ENCODE measurements at regions not wholly inside any gene's neighbourhood (a gene's known extent, or its start where the extent isn't known, plus 50 kb on each side); places are given as distances from the start of the nearest gene placed in this dataset.

- no peak for DNase-seq
These were observed 223.3 kb upstream of the KCNJ16 start for GRCh38 chr17:69851736-69852135.

DNA sequence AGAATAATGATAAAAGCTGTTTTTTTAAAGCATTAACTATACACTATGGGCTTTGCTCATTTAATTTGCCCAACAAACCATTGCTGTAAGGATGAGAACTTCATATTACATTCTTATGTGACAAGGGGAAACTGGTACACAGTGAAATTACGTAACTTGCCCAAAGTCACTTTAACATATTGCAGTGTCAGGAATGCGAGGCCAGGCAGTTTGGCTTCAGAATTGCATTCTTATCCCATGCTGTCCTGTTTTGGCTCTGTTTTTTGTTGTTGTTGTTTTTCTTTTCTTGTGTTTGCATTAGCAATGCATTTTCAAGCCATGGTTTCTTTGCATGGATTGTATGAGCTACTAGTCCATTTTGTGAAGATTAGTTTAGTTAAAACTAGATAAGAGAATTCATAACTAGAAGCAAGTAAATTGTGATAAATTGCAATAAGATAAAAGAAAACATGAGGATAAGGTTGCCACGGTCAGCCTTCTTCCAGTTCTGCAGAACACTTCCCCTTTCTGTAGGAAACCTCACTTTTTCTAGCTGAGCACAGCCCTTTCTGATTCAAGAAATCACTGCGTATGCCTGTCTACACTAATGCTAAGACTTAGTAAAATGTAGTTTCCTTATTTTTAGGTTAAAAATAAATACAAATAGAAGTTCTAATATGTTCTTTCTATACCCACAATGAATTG is 221.3 kb upstream of the KCNJ16 start:
- no peak for DNase-seq

DNA sequence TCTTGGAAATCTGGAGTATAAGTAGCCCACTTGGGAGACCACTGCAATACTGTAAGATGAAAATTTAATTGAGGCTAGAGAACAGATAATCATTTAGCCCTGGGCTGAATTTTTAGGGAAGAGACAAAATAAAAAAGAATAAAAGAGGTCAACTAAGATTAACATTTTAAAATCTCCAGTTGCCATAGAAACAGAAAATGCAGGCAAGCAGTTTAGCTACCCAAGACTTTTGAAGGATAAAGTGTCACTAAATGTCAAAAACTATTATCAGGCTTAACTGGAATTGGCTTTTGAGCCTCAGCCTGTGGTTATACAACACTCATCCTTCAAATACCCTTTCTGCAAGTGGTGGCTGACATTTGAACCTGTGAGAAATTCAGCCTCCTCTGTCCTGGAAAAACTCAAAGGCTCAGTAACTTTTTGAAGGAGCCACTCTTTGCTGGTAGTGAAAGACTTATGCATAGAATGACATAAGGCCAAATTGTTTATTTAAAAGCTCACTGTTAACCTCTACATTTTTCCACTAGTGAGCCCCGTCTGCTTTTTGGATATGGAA is 220.7 kb upstream of the KCNJ16 start:
- DNase-seq = no peak

- no peak for DNase-seq
These were observed 218.1 kb upstream of the KCNJ16 start for GRCh38 chr17:69856946-69857345.

- DNase-seq = no peak
These were observed 217.6 kb upstream of the KCNJ16 start for GRCh38 chr17:69857412-69857835.

GRCh38 chr17:69858460-69858859 is 216.6 kb upstream of the KCNJ16 start:
- no peak for DNase-seq

GRCh38 chr17:69860142-69860680 is 214.8 kb upstream of the KCNJ16 start:
- no peak for DNase-seq

GRCh38 chr17:69864462-69864861 is 210.6 kb upstream of the KCNJ16 start:
- DNase-seq = no peak

DNA sequence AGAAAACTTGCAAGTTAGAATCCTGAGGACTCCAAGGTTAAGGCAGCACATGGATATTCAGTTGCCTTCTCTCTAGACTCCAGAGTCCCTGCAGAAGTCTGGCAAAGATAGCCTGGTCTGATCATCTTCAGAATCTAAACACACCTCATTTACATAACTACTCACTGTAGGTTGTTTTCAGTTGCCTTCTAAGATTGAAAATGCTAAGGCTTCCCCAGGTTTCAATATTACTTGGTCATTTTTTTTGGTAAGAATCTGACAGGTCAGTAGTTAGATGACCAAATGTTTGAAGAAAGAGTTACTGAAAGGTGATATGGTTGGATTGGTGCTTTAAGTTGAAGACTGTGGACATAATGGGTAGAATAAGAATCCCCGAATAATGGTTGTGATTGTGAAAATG is 205.4 kb upstream of the KCNJ16 start:
- no peak for DNase-seq

GRCh38 chr17:69870091-69870530 is 204.9 kb upstream of the KCNJ16 start:
- no peak for DNase-seq

DNA sequence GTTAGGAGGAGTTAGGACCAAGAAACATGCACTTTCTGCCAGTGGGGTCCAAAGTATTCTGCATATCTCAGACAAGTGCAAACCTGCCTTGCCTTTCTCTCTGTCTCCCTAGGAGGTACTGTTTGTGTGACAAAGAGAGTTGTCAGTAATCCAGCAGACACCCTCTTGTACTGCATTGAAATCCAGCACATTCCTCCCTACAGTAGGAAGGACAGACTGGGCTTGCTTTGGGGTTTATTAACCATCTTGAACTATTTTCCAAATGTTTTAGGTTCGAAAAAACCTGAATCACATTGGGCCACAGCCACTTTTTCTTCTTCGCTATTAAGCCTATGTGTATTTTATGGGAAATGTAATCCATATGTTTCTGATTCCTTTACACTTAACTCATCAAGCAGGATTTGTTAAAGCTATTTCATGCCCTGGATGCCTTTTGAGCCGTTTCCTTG is 204.2 kb upstream of the KCNJ16 start:
- no peak for DNase-seq

GRCh38 chr17:69871318-69871717 is 203.7 kb upstream of the KCNJ16 start:
- DNase-seq = no peak

DNA sequence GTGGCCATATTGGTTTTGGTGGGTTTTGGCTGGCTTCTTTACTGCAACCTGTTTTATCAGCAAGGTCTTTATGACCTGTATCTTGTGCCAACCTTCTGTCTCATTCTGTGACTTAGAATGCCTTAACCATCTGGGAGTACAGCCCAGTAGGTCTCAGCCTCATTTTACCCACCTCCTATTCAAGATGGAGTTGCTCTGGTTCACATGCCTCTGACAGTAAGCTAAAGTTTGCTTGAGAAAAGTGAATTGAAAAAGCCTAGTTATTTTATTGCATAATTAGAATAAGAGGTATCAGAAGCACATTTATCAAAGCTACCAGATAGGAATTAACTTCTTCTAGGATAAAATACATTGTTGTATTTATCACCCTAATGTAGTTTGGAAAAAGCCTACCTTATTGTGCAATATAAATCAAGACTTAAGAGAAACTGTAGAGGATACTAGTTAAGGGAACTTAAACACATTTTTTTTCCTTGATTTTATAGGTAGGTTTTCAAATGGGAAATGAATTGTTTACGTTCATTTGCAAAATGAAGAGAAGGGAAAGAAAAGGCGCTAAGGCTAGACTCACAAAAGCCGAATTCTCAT is 202.3 kb upstream of the KCNJ16 start:
- DNase-seq = no peak

DNA sequence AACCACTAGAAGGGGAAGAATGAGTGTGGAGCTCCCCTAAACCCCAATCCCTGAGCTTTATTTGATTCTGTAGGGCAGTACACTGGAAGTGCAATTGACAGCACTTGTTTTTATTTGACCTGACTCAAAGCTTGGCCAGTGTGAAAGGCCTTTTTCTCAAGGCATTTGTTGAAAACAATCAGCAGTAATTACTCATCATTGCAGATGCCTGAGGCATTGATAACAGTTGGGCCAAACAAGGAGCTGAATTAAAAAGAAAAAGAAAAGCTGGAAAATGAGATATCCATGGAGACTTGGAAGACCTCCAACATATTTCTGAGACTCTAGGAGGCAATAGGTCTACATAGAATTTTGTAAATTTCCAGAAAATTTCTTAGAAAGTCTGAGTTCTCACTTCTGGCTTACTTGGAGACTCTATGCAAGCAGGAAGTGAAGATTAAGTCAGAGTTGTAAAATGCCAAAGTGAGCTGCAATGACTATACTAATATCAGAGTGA is 200.8 kb upstream of the KCNJ16 start:
- DNase-seq = no peak

GRCh38 chr17:69876757-69877156 is 198.3 kb upstream of the KCNJ16 start:
- DNase-seq = no peak

GRCh38 chr17:69878661-69879060 is 196.4 kb upstream of the KCNJ16 start:
- DNase-seq = no peak

DNA sequence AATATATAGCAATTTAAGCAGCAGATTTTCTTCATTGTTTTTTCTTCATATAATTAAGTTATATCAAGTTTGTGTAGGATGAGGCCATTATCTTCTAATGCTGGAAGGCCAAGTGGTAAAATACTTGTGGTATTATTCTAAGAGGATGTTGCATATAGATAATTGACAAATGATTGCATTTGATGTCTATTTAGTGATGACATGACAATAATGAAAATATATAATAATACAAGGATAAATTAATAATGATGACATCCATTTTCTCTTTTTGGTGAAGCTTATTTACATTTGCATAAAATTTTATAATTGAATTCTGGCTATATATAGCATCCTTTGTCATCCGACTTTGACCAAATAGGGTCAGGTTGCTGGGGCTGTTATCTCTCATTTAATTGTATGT is 195.4 kb upstream of the KCNJ16 start:
- no peak for DNase-seq

GRCh38 chr17:69880591-69881112 is 194.4 kb upstream of the KCNJ16 start:
- no peak for DNase-seq

GRCh38 chr17:69882281-69882680 is 192.7 kb upstream of the KCNJ16 start:
- no peak for DNase-seq

GRCh38 chr17:69883120-69883519 is 191.9 kb upstream of the KCNJ16 start:
- no peak for DNase-seq

DNA sequence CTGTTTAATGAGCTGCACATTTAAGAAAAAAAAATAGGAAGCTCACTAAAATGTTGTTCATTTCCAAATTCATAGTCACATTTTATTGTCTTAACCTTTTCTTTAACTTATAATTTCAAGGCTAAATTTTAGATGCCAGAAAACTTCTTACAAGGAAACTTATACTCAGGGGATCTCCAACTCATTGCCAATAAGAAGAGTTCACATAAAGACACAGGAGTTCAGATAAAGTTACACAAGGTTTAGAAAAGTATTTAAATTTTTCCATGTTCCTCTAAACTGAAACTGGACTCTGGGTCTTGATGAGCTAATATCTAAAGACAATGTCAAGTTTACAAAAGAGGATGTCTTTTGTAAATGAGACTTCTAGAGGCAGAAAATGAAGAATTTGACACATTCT is 190.7 kb upstream of the KCNJ16 start:
- DNase-seq = no peak

GRCh38 chr17:69884846-69885245 is 190.2 kb upstream of the KCNJ16 start:
- DNase-seq = no peak

- no peak for DNase-seq
These were observed 176.4 kb upstream of the KCNJ16 start for GRCh38 chr17:69898601-69899000.

Measured in left kidney (tissue), 1 donor.